ENCODE measurements at regions not wholly inside any gene's neighbourhood (a gene's known extent, or its start where the extent isn't known, plus 50 kb on each side); places are given as distances from the start of the nearest gene placed in this dataset.

DNA sequence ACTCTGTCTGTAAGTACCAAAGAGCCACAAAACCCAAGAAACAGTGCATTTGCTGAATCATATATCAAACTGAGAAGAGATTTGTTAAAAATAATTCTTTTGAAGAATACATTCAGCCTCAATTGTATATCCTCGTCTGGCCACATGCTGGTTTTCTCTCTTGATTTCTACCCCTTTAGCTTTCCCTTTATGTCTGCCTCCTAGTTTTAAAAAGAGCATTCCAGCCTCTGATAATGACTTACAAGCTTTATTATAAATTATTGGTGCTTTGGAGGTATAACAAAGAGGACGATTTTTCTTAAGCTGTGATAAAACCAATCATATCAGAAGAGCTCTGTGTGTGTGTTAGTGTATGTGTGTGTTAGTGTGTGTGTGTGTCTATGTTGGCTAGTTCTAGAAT, 70.4 kb upstream of the ROBO2 start:
- no peak overlapping the region for H3K27ac Mint-ChIP-seq
- H3K9me3 Mint-ChIP-seq, result peaks cover 28% of the 10 kb centered on the region
- TF ChIP-seq, protein P1, sequence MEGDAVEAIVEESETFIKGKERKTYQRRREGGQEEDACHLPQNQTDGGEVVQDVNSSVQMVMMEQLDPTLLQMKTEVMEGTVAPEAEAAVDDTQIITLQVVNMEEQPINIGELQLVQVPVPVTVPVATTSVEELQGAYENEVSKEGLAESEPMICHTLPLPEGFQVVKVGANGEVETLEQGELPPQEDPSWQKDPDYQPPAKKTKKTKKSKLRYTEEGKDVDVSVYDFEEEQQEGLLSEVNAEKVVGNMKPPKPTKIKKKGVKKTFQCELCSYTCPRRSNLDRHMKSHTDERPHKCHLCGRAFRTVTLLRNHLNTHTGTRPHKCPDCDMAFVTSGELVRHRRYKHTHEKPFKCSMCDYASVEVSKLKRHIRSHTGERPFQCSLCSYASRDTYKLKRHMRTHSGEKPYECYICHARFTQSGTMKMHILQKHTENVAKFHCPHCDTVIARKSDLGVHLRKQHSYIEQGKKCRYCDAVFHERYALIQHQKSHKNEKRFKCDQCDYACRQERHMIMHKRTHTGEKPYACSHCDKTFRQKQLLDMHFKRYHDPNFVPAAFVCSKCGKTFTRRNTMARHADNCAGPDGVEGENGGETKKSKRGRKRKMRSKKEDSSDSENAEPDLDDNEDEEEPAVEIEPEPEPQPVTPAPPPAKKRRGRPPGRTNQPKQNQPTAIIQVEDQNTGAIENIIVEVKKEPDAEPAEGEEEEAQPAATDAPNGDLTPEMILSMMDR (IDR thresholded peaks at IDR 0.05), result no peak
- H3K36me3 Mint-ChIP-seq (ENCODE audit: low read depth), result no peaks in the 10 kb centered on the region
- no peaks in the 10 kb centered on the region for H3K4me1 Mint-ChIP-seq (ENCODE audit: low read depth)
- H3K27me3 Mint-ChIP-seq (ENCODE audit: insufficient read depth), result no peaks in the 10 kb centered on the region; the same call in 1 of the 2 replicates
- no peak for DNase-seq
- no peak overlapping the region for H3K4me3 Mint-ChIP-seq

DNA sequence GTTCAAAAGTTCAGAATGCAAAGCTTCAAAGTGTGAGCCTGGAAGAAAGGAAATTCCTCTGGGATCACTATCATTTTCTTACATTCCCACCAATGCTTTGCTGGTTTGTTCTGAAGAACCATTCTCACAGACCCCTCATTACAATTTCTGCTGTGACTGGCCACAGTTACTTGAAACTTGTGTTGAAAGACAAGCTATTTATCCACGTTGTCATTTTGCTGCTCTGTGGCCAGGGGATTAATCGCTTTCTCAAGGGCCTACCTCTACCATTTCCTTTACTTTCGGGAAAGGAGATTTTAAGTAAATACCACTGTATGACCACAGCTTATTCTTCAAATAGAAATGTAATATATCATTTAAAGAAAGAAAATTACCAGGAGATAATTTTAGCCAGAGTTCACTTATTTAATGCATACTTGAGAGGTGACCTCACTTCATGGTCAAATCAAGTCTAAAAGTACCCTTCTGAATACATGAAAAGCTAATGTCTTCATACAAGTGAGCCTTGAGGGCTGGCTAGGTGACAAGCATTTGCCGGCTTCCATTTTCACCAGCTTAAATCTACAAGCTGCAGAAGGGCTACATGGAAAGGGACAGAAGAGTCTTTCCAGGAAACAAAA, 69.8 kb upstream of the ROBO2 start:
- TF ChIP-seq, protein P1 (IDR thresholded peaks at IDR 0.05), result no peak
- no peaks in the 10 kb centered on the region for H3K36me3 Mint-ChIP-seq (ENCODE audit: low read depth)
- no peak for DNase-seq

DNA sequence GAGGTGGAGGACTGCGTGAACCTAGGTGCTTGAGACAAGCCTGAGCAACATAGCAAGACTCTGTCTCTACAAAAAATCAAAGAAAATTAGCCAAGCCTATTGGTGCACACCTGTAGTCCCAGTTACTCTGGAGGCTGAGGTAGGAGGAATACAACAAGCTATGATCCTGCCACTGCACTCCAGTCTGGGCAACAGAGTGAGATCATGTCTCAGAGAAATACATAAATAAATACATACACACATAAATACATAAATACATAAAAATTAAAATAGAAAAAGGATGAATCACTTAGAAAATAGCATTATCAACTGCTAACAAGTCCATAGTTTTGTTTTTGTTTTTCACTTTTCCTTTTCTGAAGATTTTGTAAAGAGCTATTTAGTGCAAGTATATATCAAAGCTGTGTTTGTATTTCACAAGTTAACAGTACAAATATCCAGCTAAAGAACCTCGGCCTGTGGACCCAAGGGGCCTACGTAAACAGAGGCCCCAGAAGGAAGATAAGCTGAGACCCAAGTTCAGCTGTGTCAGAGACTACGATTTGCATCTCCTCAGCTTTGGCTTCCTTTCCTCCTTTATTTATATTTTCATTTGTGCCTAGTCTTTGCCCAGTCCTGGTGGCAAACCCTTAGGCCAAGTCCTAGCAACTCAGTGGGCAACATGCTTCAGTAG, 67.1 kb upstream of the ROBO2 start:
- TF ChIP-seq, protein P1 (IDR thresholded peaks at IDR 0.05), result no peak
- H3K9me3 Mint-ChIP-seq, result peaks cover 15% of the 10 kb centered on the region
- H3K27ac Mint-ChIP-seq, result no peak overlapping the region
- H3K4me1 Mint-ChIP-seq (ENCODE audit: low read depth), result no peaks in the 10 kb centered on the region
- no peak overlapping the region for H3K4me3 Mint-ChIP-seq
- no peaks in the 10 kb centered on the region for H3K36me3 Mint-ChIP-seq (ENCODE audit: low read depth)
- DNase-seq, result no peak
- H3K27me3 Mint-ChIP-seq (ENCODE audit: insufficient read depth), result no peaks in the 10 kb centered on the region

More for the DNA sequence above, 69.8 kb upstream of the ROBO2 start:
- Mint-ChIP-seq H3K27me3 (ENCODE audit: insufficient read depth) (no peaks in the 10 kb centered on the region; the same call in 1 of the 2 replicates), H3K4me1 (ENCODE audit: low read depth) (no peaks in the 10 kb centered on the region), H3K27ac (no peak overlapping the region), H3K9me3 (peaks cover 24% of the 10 kb centered on the region), H3K4me3 (no peak overlapping the region)

DNA sequence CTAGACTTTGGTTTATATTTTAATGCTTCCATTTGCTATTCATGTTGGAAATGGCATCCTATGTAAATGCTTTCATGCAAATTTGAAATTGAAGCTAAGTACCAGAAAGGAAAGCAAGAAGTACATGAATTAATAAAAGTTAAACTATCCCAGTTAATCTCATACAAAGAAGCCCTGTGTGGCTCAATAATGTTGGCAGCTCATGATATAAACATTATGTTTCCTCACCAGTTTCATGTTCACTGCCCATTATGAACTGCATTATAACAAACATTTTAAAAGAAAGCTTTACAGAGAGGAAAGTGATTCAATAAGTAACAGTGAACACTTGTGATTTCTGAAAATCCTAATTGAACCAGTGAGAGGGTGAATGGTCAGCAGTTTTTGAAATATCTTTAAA, 62.9 kb upstream of the ROBO2 start:
- no peak for DNase-seq
- TF ChIP-seq, protein P1 (IDR thresholded peaks at IDR 0.05), result no peak
- Mint-ChIP-seq H3K9me3 (peaks cover 15% of the 10 kb centered on the region), H3K36me3 (ENCODE audit: low read depth) (no peaks in the 10 kb centered on the region), H3K27ac (no peak overlapping the region), H3K27me3 (ENCODE audit: insufficient read depth) (no peaks in the 10 kb centered on the region), H3K4me1 (ENCODE audit: low read depth) (no peaks in the 10 kb centered on the region), H3K4me3 (no peak overlapping the region)

DNA sequence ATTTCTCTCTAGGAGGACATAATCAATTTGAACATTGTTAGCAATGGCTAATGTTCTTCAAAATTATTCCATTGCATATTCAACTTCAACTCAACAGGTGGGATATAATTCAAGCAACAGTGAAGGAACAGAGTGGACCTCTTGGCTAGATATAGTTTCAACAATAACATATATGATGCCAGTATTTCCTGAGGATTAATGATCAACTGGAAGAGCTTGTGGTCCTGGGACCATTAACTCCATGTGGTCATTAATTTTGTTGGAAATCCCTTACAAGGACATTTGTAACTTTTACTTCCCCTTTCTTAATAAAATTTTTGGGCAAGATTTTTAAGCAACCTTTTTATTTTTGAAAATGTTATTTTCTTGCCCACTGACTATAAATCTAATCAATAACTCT, 54.3 kb upstream of the ROBO2 start:
- H3K9me3 Mint-ChIP-seq, result peaks cover 26% of the 10 kb centered on the region
- no peak overlapping the region for H3K27ac Mint-ChIP-seq
- TF ChIP-seq, protein P1 (IDR thresholded peaks at IDR 0.05), result no peak
- no peaks in the 10 kb centered on the region for H3K4me1 Mint-ChIP-seq (ENCODE audit: low read depth)
- H3K4me3 Mint-ChIP-seq, result no peak overlapping the region
- H3K27me3 Mint-ChIP-seq (ENCODE audit: insufficient read depth), result no peaks in the 10 kb centered on the region
- H3K36me3 Mint-ChIP-seq (ENCODE audit: low read depth), result no peaks in the 10 kb centered on the region
- no peak for DNase-seq

All from HFFc6 (cell line).